Activated CD8-positive, alpha-beta memory T cell treated with anti-CD3 and anti-CD28 coated beads, Interleukin-2, amount 50 U/mL, for 48 hours (primary cell): ENCODE measurements at regions not wholly inside any gene's neighbourhood (a gene's known extent, or its start where the extent isn't known, plus 50 kb on each side); places are given as distances from the start of the nearest gene placed in this dataset.

Experiments
- DNase-seq: peaks from one replicate; pipeline ENCODE4 v3.0.0-alpha.2; 2020

DNA sequence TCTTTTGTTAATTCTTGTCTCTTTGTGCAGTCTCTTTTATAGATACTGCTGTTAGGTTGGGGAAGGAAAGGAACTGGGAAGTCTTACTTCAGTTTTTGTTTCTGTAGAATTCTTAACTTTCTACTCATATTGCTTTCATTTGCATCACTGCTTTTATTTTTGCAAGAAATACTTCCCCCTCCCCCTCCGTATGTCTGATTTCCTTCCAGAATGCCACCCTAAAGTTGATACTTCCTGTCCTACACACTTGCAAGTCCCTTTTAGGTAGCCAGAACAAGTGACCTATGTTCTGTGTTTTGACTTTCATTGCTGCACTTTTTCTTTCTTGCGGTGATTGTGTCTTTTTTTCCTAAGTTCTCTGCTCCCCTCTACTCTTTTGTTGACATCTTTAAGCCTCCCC is 477.4 kb downstream of the RSL24D1 start:
- DNase-seq, result no peak

DNA sequence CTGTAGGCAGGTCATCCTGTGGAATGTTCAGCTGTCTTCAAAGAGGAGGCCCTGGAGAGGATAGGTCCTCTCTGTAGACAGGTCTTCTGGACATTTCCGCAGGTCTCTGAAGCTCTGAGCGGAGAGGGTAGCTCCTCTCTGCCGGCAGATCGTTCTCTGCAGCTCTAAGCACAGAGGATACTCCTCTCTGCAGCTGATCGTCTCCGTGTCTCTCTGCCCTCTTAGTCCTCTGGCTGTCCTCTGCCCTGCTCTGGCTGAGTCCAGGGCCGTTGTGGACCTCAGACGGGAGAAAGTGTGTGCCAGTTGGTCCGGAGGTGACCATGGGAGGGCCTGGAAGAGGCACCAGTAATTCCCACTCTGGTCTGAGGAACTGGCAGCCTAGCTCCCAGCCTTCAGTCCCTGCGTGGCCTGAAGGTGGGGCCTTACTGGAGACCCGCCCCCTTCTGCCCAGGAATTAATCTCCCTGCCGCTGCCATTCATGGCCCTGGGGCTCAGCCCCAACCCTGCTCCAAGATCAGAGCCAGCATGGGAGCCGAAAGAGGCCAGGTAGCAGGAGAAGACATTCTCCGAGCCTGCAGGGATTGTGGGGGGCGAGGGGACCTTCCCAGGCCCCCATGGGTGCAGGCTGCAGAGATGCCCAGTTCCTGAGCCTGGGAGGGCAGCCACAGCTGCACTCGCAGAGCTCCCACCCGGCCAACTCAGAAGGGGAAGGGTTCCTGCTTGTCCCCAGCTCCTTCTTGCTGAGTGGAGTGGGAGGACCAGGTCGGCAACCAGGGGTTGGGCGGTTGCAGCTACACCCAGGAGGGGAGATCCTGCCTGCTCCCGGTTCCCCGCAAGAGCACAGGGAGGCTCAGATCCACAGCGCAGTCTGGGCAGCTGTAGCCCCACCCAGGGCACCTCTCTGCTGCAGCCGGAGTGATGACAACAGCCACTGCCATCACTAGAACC is 488.7 kb downstream of the RSL24D1 start:
- DNase-seq, result no peak

DNA sequence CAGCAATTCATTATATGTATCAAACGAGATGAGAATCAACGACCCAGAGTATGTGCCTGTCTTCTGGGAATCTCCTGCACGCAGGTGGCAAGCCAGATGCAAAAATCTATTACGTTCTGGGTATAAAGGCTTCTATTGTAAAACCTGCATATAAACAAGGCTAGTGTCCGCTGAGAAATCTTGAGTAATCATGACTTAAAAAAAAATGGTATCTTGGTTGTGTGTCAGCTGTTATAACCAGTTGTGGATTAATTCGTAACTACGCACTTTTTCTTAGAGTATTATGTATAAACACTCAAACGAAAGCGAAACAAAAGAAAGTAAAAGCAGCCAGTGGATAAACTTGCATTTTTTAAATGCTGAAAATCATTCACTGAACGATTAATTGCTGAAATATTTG is 509.1 kb downstream of the RSL24D1 start:
- no peak for DNase-seq
